ENCODE measurements at regions not wholly inside any gene's neighbourhood (a gene's known extent, or its start where the extent isn't known, plus 50 kb on each side); places are given as distances from the start of the nearest gene placed in this dataset.

- TF ChIP-seq CTCF (IDR thresholded peaks at IDR 0.05; ENCODE audit: insufficient read depth, low read length) = no peak
- no peak for TF ChIP-seq POLR2AphosphoS5 (IDR thresholded peaks at IDR 0.05; ENCODE audit: low read depth)
- TF ChIP-seq REST (IDR thresholded peaks at IDR 0.05; ENCODE audit: insufficient replicate concordance, low read depth) = no peak
Measured at GRCh38 chr5:18370531-18370930, 736.3 kb downstream of the TAF11L14 start.

Measured in HL-60 (cell line).